PC-3 (cell line): ENCODE measurements at regions not wholly inside any gene's neighbourhood (a gene's known extent, or its start where the extent isn't known, plus 50 kb on each side); places are given as distances from the start of the nearest gene placed in this dataset.

Experiments used
- ATAC-seq: fragments of 200-7000 bp; cut with Tn5 transposase; 2 replicates; pipeline ENCODE4 v1.9.1; 2020; ENCODE audit warnings: mild to moderate bottlenecking, moderate library complexity
- BruUV-seq: library from RNA; stranded (reverse); fragments of 400-500 nt; replicated peaks from 2 replicates; lab custom pipeline; 2021; lab: Mats Ljungman, UMichigan
- CTCF ChIA-PET: fragments of 300-600 bp; sonication (Branson Sonifier 250); formaldehyde crosslinking; loops from one replicate; lab custom pipeline; 2022; ENCODE audit warnings: antibody characterized with exemption; lab: Charles Lee
- POLR2A ChIA-PET: fragments of 300-600 bp; sonication (Branson Sonifier 250); formaldehyde crosslinking; loops from one replicate; lab custom pipeline; 2022; ENCODE audit warnings: antibody characterized with exemption; ENCODE audit not compliant: unreplicated experiment; lab: Charles Lee
- DNase-seq: peaks from one replicate; pipeline ENCODE4 v3.0.0-alpha.2; 2015
- H2AFZ ChIP-seq: fragments of 300-600 bp; sonication (generic); 2 replicates; pipeline ENCODE4 v1.6.0; 2016; ENCODE audit warnings: antibody characterized with exemption, low read length
- H3F3A ChIP-seq: fragments of 300-600 bp; sonication (generic); one replicate; pipeline ENCODE4 v1.6.0; 2017; ENCODE audit warnings: antibody characterized with exemption, low read length, control low read depth, mild to moderate bottlenecking; ENCODE audit not compliant: unreplicated experiment
- H3K27ac ChIP-seq: fragments of 300-600 bp; sonication (generic); 2 replicates; pipeline ENCODE4 v1.5.1; 2016; ENCODE audit warnings: mild to moderate bottlenecking, low read length
- H3K27me3 ChIP-seq: fragments of 300-600 bp; sonication (generic); 2 replicates; pipeline ENCODE4 v1.6.1; 2016; ENCODE audit warnings: low read length, mixed read lengths
- H3K36me3 ChIP-seq: fragments of 300-600 bp; sonication (generic); 2 replicates; pipeline ENCODE4 v1.6.1; 2016; ENCODE audit warnings: low read depth, mixed run types, low read length, mixed read lengths
- H3K4me1 ChIP-seq: fragments of 300-600 bp; sonication (generic); 2 replicates; pipeline ENCODE4 v1.5.1; 2016; ENCODE audit warnings: low read length; ENCODE audit not compliant: insufficient read depth
- H3K4me2 ChIP-seq: fragments of 300-600 bp; sonication (generic); 2 replicates; pipeline ENCODE4 v1.6.0; 2016; ENCODE audit warnings: low read length
- H3K4me3 ChIP-seq: fragments of 300-600 bp; sonication (generic); 2 replicates; pipeline ENCODE4 v1.5.1; 2016; ENCODE audit warnings: mild to moderate bottlenecking, low read length, mixed read lengths
- H3K79me2 ChIP-seq: fragments of 300-600 bp; sonication (generic); 2 replicates; pipeline ENCODE4 v1.6.1; 2017; ENCODE audit warnings: low read length, mixed read lengths
- H3K9ac ChIP-seq: fragments of 300-600 bp; sonication (generic); 2 replicates; pipeline ENCODE4 v1.6.0; 2016; ENCODE audit warnings: mild to moderate bottlenecking, low read length
- H3K9me2 ChIP-seq: fragments of 300-600 bp; sonication (generic); replicated peaks from 2 replicates; pipeline ENCODE4 v1.6.1; 2016; ENCODE audit warnings: mixed run types, low read length, mixed read lengths
- H3K9me3 ChIP-seq: fragments of 300-600 bp; sonication (generic); 2 replicates; pipeline ENCODE4 v1.6.1; 2016; ENCODE audit warnings: low read length, mixed read lengths
- H4K20me1 ChIP-seq: fragments of 300-600 bp; sonication (generic); 2 replicates; pipeline ENCODE4 v1.6.1; 2016; ENCODE audit warnings: low read length, mixed read lengths
- EZH2 ChIP-seq: fragments of 300-600 bp; sonication (generic); IDR thresholded peaks from one replicate; pipeline ENCODE4 v1.6.1; 2017; ENCODE audit warnings: antibody characterized with exemption, mild to moderate bottlenecking, low read length; ENCODE audit not compliant: unreplicated experiment
- EZH2phosphoT487 ChIP-seq: fragments of 300-600 bp; sonication (generic); IDR thresholded peaks from 2 replicates; pipeline ENCODE4 v1.6.1; 2018; ENCODE audit warnings: mild to moderate bottlenecking, antibody characterized with exemption, low read length, borderline replicate concordance
- intact Hi-C: fragments of 100-400 bp; cut with micrococcal nuclease; formaldehyde crosslinking; loops from 2 replicates; pipeline ENCODE4 v1.9.0; 2023
- TF ChIP-seq, protein P1 (sequence below): fragments of 300-600 bp; sonication (generic); conservative IDR thresholded peaks from 2 replicates; pipeline ENCODE4 v1.5.1; 2017; ENCODE audit warnings: antibody characterized with exemption, low read depth, mild to moderate bottlenecking, low read length

DNA sequence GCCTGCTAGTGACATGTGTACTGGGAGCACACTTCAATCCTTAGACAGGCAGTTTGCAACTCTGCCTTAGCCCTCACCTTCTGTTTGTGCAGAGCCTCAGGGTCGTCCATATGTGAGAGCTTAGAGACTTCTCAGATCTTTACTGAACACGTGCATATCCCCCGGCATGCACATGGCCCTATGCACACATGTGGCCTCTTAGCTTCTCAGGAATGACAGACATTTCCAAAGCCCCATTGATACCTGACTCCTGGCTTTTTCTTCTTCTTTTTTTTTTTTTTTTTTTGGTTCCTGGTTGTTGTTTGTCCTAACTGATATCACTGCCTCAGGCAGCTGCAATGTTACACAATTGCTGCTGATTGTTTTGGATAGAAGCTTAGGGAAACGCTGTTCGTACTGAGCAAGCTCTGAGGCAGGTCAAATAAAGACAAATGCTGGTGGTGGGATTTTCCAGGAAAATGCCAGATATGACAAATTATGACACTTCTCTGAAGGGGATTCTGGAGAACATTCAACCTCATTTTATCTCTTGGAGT, 107.2 kb upstream of the RGMA start:
- H3K9ac ChIP-seq: no peak overlapping the region
- DNase-seq (no peak), ATAC-seq (no peak)
- no peaks in the 10 kb centered on the region for H3K4me1 ChIP-seq
- H3K9me3 ChIP-seq: no peaks in the 10 kb centered on the region
- no peak overlapping the region for H3K4me3 ChIP-seq
- TF ChIP-seq, protein P1, sequence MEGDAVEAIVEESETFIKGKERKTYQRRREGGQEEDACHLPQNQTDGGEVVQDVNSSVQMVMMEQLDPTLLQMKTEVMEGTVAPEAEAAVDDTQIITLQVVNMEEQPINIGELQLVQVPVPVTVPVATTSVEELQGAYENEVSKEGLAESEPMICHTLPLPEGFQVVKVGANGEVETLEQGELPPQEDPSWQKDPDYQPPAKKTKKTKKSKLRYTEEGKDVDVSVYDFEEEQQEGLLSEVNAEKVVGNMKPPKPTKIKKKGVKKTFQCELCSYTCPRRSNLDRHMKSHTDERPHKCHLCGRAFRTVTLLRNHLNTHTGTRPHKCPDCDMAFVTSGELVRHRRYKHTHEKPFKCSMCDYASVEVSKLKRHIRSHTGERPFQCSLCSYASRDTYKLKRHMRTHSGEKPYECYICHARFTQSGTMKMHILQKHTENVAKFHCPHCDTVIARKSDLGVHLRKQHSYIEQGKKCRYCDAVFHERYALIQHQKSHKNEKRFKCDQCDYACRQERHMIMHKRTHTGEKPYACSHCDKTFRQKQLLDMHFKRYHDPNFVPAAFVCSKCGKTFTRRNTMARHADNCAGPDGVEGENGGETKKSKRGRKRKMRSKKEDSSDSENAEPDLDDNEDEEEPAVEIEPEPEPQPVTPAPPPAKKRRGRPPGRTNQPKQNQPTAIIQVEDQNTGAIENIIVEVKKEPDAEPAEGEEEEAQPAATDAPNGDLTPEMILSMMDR: no peak
- TF ChIP-seq EZH2 (no peak), EZH2phosphoT487 (no peak)
- ChIA-PET POLR2A (no interaction called here), CTCF (no interaction called here)
- H3K36me3 ChIP-seq: no peaks in the 10 kb centered on the region
- no peaks in the 10 kb centered on the region for H4K20me1 ChIP-seq
- H3K79me2 ChIP-seq: no peaks in the 10 kb centered on the region
- no peak overlapping the region for H2AFZ ChIP-seq
- intact Hi-C loops: no loop called here
- H3K27me3 ChIP-seq: peaks cover 45% of the 10 kb centered on the region
- no peaks in the 10 kb centered on the region for H3F3A ChIP-seq
- no peak overlapping the region for H3K27ac ChIP-seq
- BruUV-seq: no TSS peak
- no peaks in the 10 kb centered on the region for H3K9me2 ChIP-seq
- no peak overlapping the region for H3K4me2 ChIP-seq

DNA sequence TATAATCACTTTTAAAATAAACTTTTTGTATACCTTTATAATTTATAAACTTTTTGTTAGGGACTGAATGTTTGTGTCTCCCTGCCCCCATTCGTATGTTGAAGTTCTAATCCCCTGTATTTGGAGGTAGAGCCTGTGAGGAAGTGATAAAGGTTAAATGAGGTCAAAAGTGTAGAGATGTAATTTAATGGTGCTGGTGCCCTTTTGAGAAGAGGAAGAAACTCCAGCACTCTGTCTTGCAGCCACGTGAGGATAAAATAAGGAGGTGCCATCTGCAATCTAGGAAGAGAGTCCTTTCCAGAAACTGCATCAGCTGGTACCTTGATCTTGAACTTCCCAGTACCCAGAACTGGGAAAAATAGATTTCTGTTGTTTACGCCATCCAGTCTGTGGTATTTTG, 106.1 kb upstream of the RGMA start:
- H4K20me1 ChIP-seq: no peaks in the 10 kb centered on the region
- H3K36me3 ChIP-seq: no peaks in the 10 kb centered on the region
- TF ChIP-seq EZH2: no peak
- TF ChIP-seq, protein P1: no peak
- no peak for TF ChIP-seq EZH2phosphoT487
- ATAC-seq (no peak), DNase-seq (no peak)
- H3K4me2 ChIP-seq: no peak overlapping the region
- intact Hi-C loops: no loop called here
- H3K4me1 ChIP-seq: no peaks in the 10 kb centered on the region
- no peaks in the 10 kb centered on the region for H3K9me2 ChIP-seq
- no peak overlapping the region for H3K27ac ChIP-seq
- no peak overlapping the region for H2AFZ ChIP-seq
- no peaks in the 10 kb centered on the region for H3K79me2 ChIP-seq
- CTCF ChIA-PET: no interaction called here
- no peaks in the 10 kb centered on the region for H3F3A ChIP-seq
- BruUV-seq: no TSS peak
- H3K9me3 ChIP-seq: no peaks in the 10 kb centered on the region
- no peak overlapping the region for H3K9ac ChIP-seq
- no peak overlapping the region for H3K4me3 ChIP-seq
- H3K27me3 ChIP-seq: peaks cover 42% of the 10 kb centered on the region
- POLR2A ChIA-PET: no interaction called here

DNA sequence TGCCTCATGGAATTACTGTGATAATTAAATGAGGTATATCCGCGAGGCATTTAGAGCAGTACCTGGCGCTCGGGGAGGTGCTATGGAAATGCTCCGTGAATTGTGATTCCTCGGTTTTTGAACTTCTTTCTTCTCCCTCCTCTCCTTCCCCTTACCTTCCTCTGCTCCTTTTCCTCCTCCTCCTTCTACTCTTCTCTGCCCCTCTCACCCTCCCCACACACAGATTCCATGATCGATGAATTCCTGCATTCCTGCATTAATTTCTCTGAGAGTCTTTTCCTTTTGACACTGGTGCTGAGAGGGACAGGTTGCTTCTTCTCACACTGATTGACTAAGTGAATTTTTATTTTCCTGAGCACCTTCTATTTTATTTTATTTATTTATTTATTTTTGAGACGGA, 101.2 kb upstream of the RGMA start:
- TF ChIP-seq, protein P1: no peak
- TF ChIP-seq EZH2 (no peak), EZH2phosphoT487 (no peak)
- Histone ChIP-seq H3K9ac (no peak overlapping the region), H3K4me1 (no peaks in the 10 kb centered on the region), H3K4me2 (no peak overlapping the region), H2AFZ (no peak overlapping the region), H4K20me1 (no peaks in the 10 kb centered on the region), H3F3A (no peaks in the 10 kb centered on the region), H3K9me3 (no peaks in the 10 kb centered on the region), H3K27me3 (peaks cover 69% of the 10 kb centered on the region), H3K79me2 (no peaks in the 10 kb centered on the region), H3K27ac (no peak overlapping the region), H3K4me3 (no peak overlapping the region), H3K36me3 (no peaks in the 10 kb centered on the region), H3K9me2 (no peaks in the 10 kb centered on the region)
- intact Hi-C loops: no loop called here
- no peak for DNase-seq
- POLR2A ChIA-PET: no interaction called here
- BruUV-seq: no TSS peak
- CTCF ChIA-PET: no interaction called here
- ATAC-seq: no peak
